Sigmoid colon (tissue), 4 donors: ENCODE measurements at regions not wholly inside any gene's neighbourhood (a gene's known extent, or its start where the extent isn't known, plus 50 kb on each side); places are given as distances from the start of the nearest gene placed in this dataset.

Source experiments
- CTCF ChIP-seq, 4 experiments: fragments of 450-650 bp in 3 of 4; fragments of 200-600 bp in 1 of 4; IDR thresholded peaks; one replicate each; pipeline ENCODE4 v1.5.1; 2016 to 2019; ENCODE audit warnings: antibody characterized with exemption in 4 of 4, mild to moderate bottlenecking in 3 of 4, moderate library complexity in 2 of 4
- POLR2AphosphoS5 ChIP-seq, 4 donors: sonication (generic); formaldehyde crosslinking; IDR thresholded peaks; one replicate each; pipeline ENCODE4 v1.6.1; 2017; ENCODE audit warnings: antibody characterized with exemption in 4 of 4

DNA sequence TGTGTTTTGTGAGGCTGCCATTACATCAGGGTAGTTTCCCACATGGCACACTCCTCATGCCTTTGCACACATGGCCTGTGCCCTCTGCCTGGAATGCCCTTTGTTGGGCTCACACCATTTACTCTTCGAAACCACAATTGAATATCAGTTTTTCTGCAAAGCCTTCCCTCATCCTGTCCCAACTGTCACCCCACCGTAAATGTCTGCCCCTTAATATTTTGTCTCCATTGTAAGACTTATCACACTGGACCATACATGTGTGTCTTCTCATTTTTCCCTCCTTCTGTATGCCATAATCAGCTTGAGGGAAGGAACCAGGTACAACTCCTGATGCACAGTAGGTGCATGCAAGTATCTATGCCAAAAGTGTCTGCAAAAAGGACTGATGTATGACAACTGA lies 62.7 kb upstream of the TMEM252 start:
- TF ChIP-seq CTCF (IDR thresholded peaks at IDR 0.05) (no peak), POLR2AphosphoS5 (IDR thresholded peaks at IDR 0.05) (no peak)
